OCI-LY3 (cell line): ENCODE measurements at regions not wholly inside any gene's neighbourhood (a gene's known extent, or its start where the extent isn't known, plus 50 kb on each side); places are given as distances from the start of the nearest gene placed in this dataset.
"Not testable (repeated sequence)": the region's sequence is repeated elsewhere in the genome, so short reads cannot be mapped to it uniquely, and the experiment has no call there.

Source experiments
- H2AFZ ChIP-seq: fragments of 200-600, 300-600 bp; shearing (Covaris generic); 2 replicates; pipeline ENCODE4 v1.6.0; 2014; ENCODE audit warnings: antibody characterized with exemption, low read depth, low read length
- H3K27ac ChIP-seq: fragments of 200-600, 300-600 bp; sonication (generic); 2 replicates; pipeline ENCODE4 v1.5.1; 2014; ENCODE audit warnings: mild to moderate bottlenecking, low read length, moderate library complexity, mixed read lengths
- H3K27me3 ChIP-seq: fragments of 200-600, 300-600 bp; sonication (generic); 2 replicates; pipeline ENCODE4 v1.6.1; 2014; ENCODE audit warnings: low read depth, low read length, mixed read lengths
- H3K36me3 ChIP-seq: fragments of 200-600, 300-600 bp; sonication (generic); replicated peaks from 2 replicates; pipeline ENCODE3; 2014; ENCODE audit warnings: low read depth, low read length, mixed read lengths
- H3K4me1 ChIP-seq: fragments of 300-600, 200-600 bp; sonication (generic); 2 replicates; pipeline ENCODE4 v1.6.1; 2014; ENCODE audit warnings: low read length, mixed read lengths
- H3K4me2 ChIP-seq: fragments of 200-600, 300-600 bp; sonication (generic); 2 replicates; pipeline ENCODE4 v1.6.1; 2014; ENCODE audit warnings: low read length, mixed read lengths
- H3K4me3 ChIP-seq: fragments of 300-600, 200-600 bp; sonication (generic); 2 replicates; pipeline ENCODE4 v1.5.1; 2014; ENCODE audit warnings: antibody characterized with exemption, mild to moderate bottlenecking, low read length, moderate library complexity
- H3K79me2 ChIP-seq: fragments of 300-600, 200-600 bp; shearing (Covaris generic); 2 replicates; pipeline ENCODE4 v1.6.1; 2014; ENCODE audit warnings: mild to moderate bottlenecking, low read length, mixed read lengths
- H3K9ac ChIP-seq: fragments of 300-600, 200-600 bp; shearing (Covaris generic); 2 replicates; pipeline ENCODE4 v1.6.0; 2014; ENCODE audit warnings: mild to moderate bottlenecking, low read length, moderate library complexity
- H3K9me3 ChIP-seq: fragments of 200-600, 300-600 bp; shearing (Covaris generic); 2 replicates; pipeline ENCODE4 v1.6.1; 2014; ENCODE audit warnings: low read length, mixed read lengths; ENCODE audit not compliant: insufficient read depth
- H4K20me1 ChIP-seq: fragments of 200-600, 300-600 bp; sonication (generic); 2 replicates; pipeline ENCODE4 v1.6.1; 2016; ENCODE audit warnings: low read length, mixed read lengths; ENCODE audit not compliant: insufficient read depth
- CTCF ChIP-seq: fragments of 200-600, 300-600 bp; sonication (generic); IDR thresholded peaks from 2 replicates; pipeline ENCODE4 v1.5.1; 2014; ENCODE audit warnings: antibody characterized with exemption, low read length, low read depth
- EZH2phosphoT487 ChIP-seq: fragments of 200-600 bp; shearing (Covaris generic); IDR thresholded peaks from 2 replicates; pipeline ENCODE4 v1.6.1; 2018; ENCODE audit warnings: antibody characterized with exemption, mixed run types, low read depth

- Histone ChIP-seq H3K9ac (no peak overlapping the region), H4K20me1 (no peaks in the 10 kb centered on the region), H3K36me3 (no peaks in the 10 kb centered on the region), H2AFZ (no peak overlapping the region), H3K27ac (no peak overlapping the region), H3K4me1 (peaks cover 33% of the 10 kb centered on the region), H3K9me3 (no peaks in the 10 kb centered on the region), H3K27me3 (no peaks in the 10 kb centered on the region), H3K4me3 (no peak overlapping the region), H3K79me2 (no peaks in the 10 kb centered on the region), H3K4me2 (no peak overlapping the region)
- TF ChIP-seq CTCF, result no peak
- TF ChIP-seq EZH2phosphoT487, result no peak
Measured at GRCh38 chr3:20376665-20377217, 190.7 kb upstream of the SGO1 start.

- Histone ChIP-seq H3K36me3 (no peaks in the 10 kb centered on the region), H3K9ac (peak overlapping the region; percentile 12; the same call in 1 of the 2 replicates), H3K27ac (peak overlapping the region; percentile 40), H3K4me3 (peak overlapping the region; percentile 8; the same call in 1 of the 2 replicates), H3K27me3 (no peaks in the 10 kb centered on the region), H3K4me1 (peaks cover 33% of the 10 kb centered on the region), H3K4me2 (peak overlapping the region; percentile 50), H2AFZ (0 out of 2 replicates have a peak overlapping the region, but pooled peaks have one; percentile 13), H3K79me2 (no peaks in the 10 kb centered on the region), H3K9me3 (no peaks in the 10 kb centered on the region), H4K20me1 (no peaks in the 10 kb centered on the region)
- TF ChIP-seq EZH2phosphoT487 (no peak), CTCF (no peak)
Measured at GRCh38 chr3:20375302-20375701, 189.3 kb upstream of the SGO1 start.

GRCh38 chr3:20370273-20371063, 184.5 kb upstream of the SGO1 start:
- H3K27ac ChIP-seq, H4K20me1 ChIP-seq, H3K4me2 ChIP-seq, H3K79me2 ChIP-seq, H2AFZ ChIP-seq, H3K27me3 ChIP-seq, H3K4me1 ChIP-seq, H3K9me3 ChIP-seq, H3K36me3 ChIP-seq, H3K4me3 ChIP-seq, H3K9ac ChIP-seq: not testable (repeated sequence)

- Histone ChIP-seq H2AFZ (no peak overlapping the region), H3K27me3 (no peaks in the 10 kb centered on the region), H4K20me1 (no peaks in the 10 kb centered on the region), H3K4me1 (peaks cover 30% of the 10 kb centered on the region), H3K27ac (no peak overlapping the region), H3K36me3 (no peaks in the 10 kb centered on the region), H3K79me2 (no peaks in the 10 kb centered on the region), H3K4me2 (no peak overlapping the region), H3K4me3 (no peak overlapping the region), H3K9ac (no peak overlapping the region), H3K9me3 (no peaks in the 10 kb centered on the region)
- no peak for TF ChIP-seq EZH2phosphoT487
- TF ChIP-seq CTCF, result no peak
Measured at GRCh38 chr3:20361000-20361399, 175.0 kb upstream of the SGO1 start.
